ENCODE measurements at regions not wholly inside any gene's neighbourhood (a gene's known extent, or its start where the extent isn't known, plus 50 kb on each side); places are given as distances from the start of the nearest gene placed in this dataset.
"Not testable (repeated sequence)": the region's sequence is repeated elsewhere in the genome, so short reads cannot be mapped to it uniquely, and the experiment has no call there.

- DNase-seq: not testable (repeated sequence)
These were observed 82.1 kb upstream of the METTL9 start for GRCh38 chr16:21517263-21517662.

GRCh38 chr16:21519361-21520133 lies 79.8 kb upstream of the METTL9 start:
- DNase-seq: not testable (repeated sequence)

- peak; percentile 87 for DNase-seq
These were observed 79.0 kb upstream of the METTL9 start for GRCh38 chr16:21520134-21521047.

- DNase-seq: not testable (repeated sequence)
These were observed 78.4 kb upstream of the METTL9 start for GRCh38 chr16:21521048-21521389.

GRCh38 chr16:21521390-21522143 lies 77.8 kb upstream of the METTL9 start:
- not testable (repeated sequence) for DNase-seq

- not testable (repeated sequence) for DNase-seq
These were observed 76.5 kb upstream of the METTL9 start for GRCh38 chr16:21522846-21523245.

GRCh38 chr16:21523411-21524067 lies 75.8 kb upstream of the METTL9 start:
- no peak for DNase-seq

- no peak for DNase-seq
These were observed 75.2 kb upstream of the METTL9 start for GRCh38 chr16:21524068-21524751.

- DNase-seq: not testable (repeated sequence)
These were observed 74.7 kb upstream of the METTL9 start for GRCh38 chr16:21524752-21525028.

GRCh38 chr16:21525029-21525895 lies 74.1 kb upstream of the METTL9 start:
- DNase-seq: not testable (repeated sequence)

- DNase-seq: not testable (repeated sequence)
These were observed 73.1 kb upstream of the METTL9 start for GRCh38 chr16:21525956-21526922.

- DNase-seq: no peak
These were observed 72.2 kb upstream of the METTL9 start for GRCh38 chr16:21526923-21527807.

GRCh38 chr16:21529060-21529658 lies 70.2 kb upstream of the METTL9 start:
- DNase-seq: not testable (repeated sequence)

- not testable (repeated sequence) for DNase-seq
These were observed 68.5 kb upstream of the METTL9 start for GRCh38 chr16:21530729-21531383.

GRCh38 chr16:21532996-21533395 lies 66.4 kb upstream of the METTL9 start:
- not testable (repeated sequence) for DNase-seq

- not testable (repeated sequence) for DNase-seq
These were observed 65.9 kb upstream of the METTL9 start for GRCh38 chr16:21533474-21533873.

GRCh38 chr16:21534561-21534960 lies 64.8 kb upstream of the METTL9 start:
- not testable (repeated sequence) for DNase-seq

GRCh38 chr16:21535201-21535600 lies 64.2 kb upstream of the METTL9 start:
- DNase-seq: not testable (repeated sequence)
